ENCODE measurements at regions not wholly inside any gene's neighbourhood (a gene's known extent, or its start where the extent isn't known, plus 50 kb on each side); places are given as distances from the start of the nearest gene placed in this dataset.
"Not testable (repeated sequence)": the region's sequence is repeated elsewhere in the genome, so short reads cannot be mapped to it uniquely, and the experiment has no call there.

DNA sequence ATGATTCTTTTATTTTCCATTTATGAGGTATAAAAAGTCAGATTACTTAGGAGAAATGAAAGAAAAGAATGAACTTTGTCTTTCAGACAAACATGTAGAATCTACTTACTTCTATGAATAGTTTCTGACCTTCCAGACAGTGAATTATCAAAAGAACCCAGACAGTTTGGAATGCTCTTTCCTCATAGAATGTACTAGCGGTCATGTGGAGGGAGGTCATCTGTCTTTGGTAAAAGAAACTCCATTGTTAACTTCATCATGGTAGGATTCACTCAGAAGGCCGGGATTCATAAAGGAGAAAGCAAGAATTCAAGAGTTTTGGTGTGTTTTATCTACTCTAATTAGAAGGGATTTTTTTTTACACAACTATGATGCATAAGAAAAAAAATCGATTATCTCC lies 144.8 kb upstream of the ZNF804B start:
- no peak for DNase-seq (ENCODE audit: low read depth)

DNA sequence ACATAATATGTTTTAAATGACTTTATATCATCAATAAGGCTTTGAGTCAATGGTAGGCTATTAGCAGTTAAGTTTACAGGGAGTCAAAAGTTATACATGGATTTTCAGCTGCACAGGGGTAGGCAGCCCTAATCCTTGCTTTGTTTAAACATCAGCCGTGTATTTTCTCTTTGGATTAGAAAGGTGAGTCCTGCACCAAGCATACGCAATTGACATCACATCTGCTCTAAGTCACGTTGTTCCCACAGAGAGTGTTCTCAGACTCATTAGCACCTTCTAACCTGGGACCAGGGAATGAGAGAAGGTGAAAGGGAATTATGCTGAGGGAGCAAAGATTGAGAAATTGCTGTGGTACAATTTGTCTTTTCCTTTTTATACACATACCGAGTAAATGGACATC lies 148.6 kb upstream of the ZNF804B start:
- no peak for DNase-seq (ENCODE audit: low read depth)

DNA sequence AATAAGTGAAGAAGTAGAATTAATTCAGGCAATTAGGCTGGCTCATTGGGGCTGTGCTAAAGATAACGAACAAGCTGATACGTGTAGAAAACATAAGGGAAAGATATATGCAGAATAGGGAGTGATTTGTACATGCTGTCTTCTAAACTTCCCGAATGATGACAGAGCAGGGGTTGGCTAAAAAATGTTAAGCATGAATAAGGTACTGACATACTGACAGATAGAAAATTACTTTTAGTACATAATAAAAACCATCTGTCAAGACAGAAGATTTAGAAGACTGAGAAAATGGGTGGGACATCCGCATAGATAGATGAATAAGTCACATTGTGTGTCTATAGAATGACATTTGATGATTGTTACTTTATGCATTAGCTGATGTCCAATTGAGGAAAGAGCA lies 158.8 kb upstream of the ZNF804B start:
- no peak for DNase-seq (ENCODE audit: low read depth)

DNA sequence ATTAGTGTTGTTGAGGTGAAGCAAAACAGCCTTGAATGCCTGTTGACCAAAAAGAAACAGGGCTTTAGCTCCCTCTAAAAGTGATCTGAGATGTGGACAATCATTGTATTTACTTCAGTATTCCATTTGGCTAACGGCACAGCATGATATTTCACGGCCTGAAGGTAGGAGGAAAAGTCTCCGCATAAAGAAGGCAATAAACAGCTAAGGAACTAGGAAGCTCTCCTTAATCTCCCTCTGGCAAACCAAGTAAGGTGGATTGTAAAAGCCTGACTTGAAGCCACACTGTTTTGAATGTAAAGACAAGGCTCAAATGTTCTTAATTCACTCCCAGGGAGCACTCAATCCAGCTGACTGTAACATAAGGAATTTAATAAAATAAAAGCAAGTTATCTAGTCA lies 160.0 kb upstream of the ZNF804B start:
- DNase-seq (ENCODE audit: low read depth), result no peak

DNA sequence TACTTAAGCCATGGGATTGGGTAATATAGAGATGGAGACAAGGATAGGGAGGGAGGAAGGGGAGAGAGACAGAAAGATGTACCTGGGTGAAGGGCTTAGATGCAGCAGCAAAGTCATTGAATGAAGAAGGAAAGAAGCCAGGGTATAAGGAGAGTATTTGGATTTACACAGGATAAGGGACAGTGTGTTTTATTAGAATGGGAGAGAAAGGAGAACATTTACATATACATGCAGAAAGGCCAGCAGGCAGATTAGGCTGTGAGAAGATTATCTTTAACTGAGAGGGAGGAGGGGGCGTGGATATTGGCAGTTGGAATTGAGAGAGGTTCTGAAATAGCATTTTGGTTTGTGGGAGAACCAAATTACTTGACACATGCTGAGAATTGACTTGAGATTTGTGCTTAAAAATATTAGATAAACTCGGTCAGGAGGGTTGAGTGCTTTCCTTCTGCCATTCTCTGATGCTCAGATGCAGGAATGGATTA lies 161.5 kb upstream of the ZNF804B start:
- no peak for DNase-seq (ENCODE audit: low read depth)

DNA sequence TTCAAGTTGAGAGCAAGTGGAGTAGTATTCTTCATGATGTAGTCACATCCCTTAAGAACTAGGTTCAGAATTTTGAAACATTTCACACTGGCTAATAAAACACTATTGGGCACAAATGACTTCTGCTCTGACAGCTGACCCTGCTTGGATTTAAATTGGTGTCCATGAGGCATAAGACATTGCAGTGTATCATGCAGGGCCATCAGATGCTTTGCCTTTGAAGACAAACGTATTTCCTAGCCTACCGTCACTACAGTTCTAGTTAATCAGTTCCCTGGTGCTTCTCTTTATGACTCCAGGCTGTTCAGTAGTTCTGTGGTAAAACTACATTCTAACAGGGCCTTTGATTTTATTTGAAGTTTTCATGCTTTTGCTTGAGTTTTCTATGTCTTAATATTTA lies 168.5 kb upstream of the ZNF804B start:
- no peak for DNase-seq (ENCODE audit: low read depth)

DNA sequence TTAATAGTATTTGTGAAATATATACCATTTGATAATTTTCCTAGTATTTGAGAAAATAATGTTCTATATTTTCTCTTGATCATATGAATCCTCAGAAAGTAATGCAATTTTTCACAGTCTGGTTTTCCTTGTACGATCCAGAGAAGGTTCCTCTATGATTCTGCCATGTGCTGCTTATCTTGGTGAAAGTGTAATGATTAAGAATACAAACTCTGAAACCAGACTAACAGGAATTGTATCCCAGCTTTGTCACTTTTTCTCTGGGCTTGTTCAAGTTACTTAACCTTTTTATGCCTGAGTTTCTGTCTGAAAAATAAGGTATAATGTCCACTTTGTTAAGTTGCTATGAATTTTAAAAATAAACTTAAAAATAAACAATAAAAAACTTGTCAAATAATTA lies 169.6 kb upstream of the ZNF804B start:
- no peak for DNase-seq (ENCODE audit: low read depth)

DNA sequence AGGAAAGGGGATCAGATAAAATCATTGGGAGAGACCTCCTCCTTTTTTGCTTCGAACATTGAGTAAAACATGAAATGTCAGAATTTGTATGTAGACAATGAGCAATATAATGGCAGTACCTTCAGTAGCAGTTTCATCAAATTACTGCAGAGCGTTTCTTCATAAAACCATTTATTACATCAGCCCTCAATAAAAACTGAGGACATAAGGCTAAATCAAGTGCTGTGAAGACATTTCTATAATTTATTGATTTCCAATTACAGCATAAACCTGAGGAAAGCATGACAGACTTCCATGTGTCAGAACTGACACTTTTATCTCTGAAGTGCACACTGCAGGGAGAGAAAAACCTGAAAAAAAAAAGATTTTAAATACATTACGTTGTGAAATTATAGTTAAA lies 172.6 kb upstream of the ZNF804B start:
- DNase-seq (ENCODE audit: low read depth), result no peak

DNA sequence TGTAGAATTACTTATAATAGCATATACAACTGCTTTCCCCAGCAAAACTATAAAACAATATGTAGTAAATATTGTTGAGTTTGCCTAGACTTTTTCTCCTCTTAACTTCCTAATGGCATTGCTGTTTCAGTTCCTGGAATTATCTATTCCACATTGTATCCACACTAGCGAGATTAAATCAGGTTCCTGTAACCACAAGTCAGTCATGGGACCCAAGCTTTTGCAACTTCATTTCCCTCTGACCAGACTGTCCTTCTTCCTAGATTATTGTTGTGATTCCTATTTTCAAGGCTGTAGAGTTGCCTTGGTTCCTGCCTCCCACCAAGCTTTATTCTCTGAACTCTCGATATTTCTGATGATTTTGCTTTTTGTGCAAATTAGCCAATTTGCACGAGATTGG lies 173.3 kb upstream of the ZNF804B start:
- no peak for DNase-seq (ENCODE audit: low read depth)

DNA sequence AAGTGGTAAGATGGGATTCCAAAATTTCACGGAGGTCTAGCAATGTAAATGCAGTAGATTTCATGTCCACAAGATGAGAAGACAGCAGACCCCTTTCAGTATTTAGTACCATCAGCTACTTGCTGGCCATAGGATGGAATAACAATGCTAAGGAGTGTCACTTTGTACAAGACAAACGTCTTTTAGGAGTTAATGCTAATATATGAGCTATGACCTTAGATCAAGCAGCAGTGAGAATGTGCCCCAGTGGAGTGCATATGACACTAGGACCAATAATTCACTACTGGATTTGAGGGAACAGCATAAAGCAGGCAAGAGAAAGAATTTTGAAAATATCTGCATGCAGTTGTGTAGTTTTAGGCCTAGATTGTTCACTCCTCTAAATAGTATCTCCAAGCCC lies 182.8 kb upstream of the ZNF804B start:
- DNase-seq (ENCODE audit: low read depth), result no peak

DNA sequence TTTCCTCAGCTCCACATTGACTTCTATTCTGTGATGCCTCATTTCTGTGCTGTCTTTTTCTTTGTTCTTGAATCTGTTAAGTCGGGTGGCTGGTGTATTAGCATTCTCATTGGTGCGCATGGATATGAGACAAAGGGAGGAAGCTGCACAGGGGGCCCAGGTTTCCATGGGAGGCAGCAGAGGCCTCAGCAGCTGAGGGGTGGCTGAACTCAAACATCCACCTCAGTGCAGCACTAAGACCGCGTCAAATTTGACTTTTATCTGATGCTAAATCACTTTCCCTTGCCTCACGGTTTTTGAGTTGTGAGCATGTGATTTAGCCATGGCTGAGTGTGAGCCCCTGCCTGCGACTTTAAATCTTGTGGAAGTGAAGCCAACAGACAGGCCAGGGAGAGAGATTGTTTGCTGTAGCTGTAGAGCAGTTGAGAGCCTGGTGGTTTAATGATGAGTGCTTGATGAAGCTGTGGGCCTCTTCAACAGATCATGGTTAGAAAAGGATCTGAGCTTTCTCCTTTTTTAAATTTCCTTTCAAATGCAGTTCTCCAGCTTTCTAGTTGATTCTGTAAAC lies 193.3 kb upstream of the ZNF804B start:
- DNase-seq (ENCODE audit: low read depth), result no peak

DNA sequence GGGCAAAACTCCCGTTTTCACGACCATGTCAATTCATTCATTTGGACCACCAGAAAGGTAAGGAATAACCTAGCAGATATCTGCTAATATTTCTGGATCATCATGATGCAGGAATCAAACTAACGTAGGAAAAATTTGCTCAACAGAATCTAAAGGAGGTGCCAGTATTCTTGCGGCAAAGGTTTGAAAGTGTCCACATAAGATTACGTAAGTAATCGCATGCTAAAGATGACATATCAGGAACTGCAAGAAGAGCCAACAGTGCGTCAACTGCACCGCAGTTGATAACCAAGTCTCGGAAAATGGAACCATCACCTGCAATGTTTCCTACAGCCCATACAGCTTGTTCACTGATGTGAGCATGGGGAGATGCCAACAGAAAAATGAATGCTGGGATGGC lies 194.1 kb upstream of the ZNF804B start:
- no peak for DNase-seq (ENCODE audit: low read depth)

DNA sequence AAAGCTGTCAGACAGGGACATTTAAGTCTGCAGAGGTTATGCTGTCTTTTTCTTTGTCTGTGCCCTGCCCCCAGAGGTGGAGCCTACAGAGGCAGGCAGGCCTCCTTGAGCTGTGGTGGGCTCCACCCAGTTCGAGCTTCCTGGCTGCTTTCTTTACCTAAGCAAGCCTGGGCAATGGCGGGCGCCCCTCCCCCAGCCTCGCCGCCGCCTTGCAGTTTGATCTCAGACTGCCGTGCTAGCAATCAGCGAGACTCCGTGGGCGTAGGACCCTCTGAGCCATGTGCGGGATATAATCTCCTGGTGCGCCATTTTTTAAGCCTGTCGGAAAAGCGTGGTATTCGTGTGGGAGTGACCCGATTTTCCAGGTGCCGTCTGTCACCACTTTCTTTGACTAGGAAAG lies 203.1 kb upstream of the ZNF804B start:
- not testable (repeated sequence) for DNase-seq (ENCODE audit: low read depth)

DNA sequence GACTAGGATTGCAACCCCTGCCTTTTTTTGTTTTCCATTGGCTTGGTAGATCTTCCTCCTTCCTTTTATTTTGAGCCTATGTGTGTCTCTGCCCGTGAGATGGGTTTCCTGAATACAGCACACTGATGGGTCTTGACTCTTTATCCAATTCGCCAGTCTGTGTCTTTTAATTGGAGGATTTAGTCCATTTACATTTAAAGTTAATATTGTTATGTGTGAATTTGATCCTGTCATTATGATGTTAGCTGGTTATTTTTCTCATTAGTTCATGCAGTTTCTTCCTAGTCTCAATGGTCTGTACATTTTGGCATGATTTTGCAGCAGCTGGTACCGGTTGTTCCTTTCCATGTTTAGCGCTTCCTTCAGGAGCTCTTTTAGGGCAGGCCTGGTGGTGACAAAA lies 204.7 kb upstream of the ZNF804B start:
- not testable (repeated sequence) for DNase-seq (ENCODE audit: low read depth)

DNA sequence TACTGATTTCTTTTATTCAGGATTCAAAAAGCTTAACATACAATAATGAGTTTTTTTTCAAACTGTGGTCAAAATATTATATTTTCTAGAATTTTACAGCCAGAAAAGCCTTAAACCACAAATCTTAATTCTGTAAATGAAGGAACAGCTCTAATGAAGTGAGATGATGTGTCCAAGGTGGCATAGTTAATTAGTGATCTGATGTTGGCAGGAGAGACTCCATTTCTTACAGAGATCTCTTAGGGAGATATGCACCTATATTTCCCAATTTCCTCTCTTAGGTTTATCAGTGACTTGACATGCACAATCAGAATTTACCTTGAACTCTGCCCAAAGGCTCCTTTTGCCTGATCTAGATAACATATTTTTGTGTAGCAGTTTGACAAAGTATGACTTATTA lies 211.1 kb upstream of the ZNF804B start:
- no peak for DNase-seq (ENCODE audit: low read depth)

DNA sequence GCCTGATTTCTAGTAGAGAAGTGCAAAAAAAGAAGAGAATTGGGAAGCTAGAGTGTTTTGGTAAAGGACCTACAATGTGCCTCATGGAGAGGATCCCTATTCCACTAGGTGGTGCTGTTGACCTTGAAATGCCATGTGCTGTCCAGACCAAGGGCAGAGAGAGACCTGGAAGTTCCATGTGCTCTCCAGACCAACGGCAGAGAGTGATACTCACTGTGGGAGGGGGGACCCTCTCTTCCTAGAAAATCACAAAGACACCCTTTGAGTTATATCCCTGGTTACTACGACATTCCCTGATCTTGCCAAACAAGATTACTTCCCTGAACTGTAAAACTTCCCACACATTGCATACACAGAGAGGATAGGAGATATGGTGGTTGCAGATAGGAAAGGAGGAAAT lies 212.7 kb upstream of the ZNF804B start:
- peak; percentile 9 for DNase-seq (ENCODE audit: low read depth)

DNA sequence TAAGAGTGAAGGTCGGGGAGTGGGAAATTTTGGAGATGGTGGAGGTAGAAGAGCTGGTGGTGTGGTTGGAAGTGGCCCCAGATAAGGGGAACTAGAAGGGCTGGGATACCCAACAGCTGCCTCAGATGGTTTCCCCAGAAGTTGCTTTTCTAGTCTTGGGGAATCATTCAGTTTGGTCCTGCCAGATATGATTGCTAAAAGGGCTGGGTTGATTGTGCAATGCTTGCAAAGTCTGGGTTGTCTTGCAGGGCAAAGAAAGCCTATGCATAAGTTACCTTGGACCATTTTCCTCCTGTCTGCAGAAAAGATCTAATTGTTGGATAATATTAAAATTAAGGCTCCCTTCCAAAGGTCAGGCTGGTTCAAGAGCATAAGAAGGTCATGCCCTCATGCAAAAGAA lies 213.8 kb upstream of the ZNF804B start:
- DNase-seq (ENCODE audit: low read depth), result no peak

DNA sequence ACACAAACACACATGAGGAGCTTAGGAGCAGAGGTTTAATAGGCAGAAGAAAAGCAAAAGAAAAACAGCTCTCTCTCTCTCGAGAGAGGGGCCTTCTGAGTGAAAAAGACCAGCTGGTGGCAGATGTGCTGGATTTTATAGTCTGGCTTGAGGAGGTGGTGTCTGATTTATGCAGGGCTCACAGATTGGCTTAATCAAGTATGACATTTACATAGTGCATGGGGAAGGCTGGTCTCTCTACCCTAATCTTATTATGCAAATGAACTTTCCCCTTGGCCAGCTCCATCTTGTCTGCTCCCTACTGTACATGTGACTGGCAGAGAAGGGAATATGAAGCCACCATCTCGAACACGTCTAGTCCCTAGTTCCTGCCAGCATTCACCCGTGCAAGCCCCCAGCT lies 219.5 kb upstream of the ZNF804B start:
- DNase-seq (ENCODE audit: low read depth), result no peak

DNA sequence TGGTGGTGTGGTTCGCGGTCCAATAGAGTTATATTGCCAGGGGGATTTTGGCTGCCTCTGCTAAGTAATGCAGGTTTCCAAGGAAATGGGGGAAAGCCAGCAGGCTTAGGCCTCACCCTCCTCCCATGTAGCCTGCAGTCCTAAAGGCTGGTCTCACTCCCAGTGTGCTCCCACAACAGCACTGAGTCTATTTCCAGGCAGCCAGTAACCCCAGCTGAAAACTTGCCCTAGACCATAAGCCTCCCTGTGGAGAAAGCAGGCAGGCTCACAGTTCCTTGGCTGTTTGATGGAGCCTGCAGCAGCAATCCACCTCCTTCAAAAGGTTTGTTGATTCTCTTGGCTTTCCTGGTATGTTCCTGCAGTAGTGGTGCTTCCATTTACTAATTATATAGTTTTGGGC lies 220.0 kb upstream of the ZNF804B start:
- no peak for DNase-seq (ENCODE audit: low read depth)

DNA sequence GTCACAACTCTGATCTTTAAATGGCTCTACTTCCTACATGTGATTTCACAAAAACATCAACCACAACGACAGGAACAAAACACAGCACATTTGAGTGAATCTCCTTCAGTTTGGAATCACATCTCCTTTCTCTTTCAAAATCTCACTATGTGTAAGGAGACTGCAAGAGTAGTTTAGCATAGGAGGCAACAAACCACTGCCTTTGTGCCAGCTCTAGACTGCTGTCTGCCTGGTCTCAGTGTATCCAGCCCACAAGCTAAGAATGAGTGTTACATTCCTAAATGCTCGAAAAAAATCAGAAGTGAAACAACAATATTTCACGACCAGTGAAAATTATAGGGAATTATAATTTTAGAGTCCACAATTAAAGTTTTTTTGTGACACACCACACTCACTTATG lies 217.0 kb upstream of the STEAP4 start:
- no peak for DNase-seq (ENCODE audit: low read depth)

DNA sequence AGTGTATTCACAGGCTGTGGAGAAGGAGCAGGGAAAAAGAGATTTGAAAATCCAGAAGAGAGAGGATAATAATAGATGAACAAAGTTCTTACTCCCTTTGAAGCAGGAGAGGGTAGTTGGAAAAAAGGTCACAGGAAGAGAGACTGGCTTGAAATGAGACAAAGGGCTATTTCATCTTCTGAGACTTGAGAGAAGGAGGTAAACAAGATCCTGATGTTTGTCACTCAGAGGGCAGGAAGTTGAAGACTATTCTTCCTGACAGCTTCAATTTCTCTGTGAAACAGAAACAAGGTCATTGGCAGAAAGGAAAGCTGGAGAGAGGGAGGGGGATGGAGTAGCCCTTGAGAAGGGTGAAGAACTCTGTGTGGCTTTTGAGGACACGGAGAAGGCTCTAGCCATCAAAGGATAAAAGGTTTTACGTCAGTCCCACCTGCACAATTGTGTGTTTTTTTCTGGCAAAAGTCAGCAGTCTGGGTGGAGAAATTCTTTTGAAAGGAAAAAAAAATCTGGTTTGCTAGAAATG lies 216.1 kb upstream of the STEAP4 start:
- no peak for DNase-seq (ENCODE audit: low read depth)

DNA sequence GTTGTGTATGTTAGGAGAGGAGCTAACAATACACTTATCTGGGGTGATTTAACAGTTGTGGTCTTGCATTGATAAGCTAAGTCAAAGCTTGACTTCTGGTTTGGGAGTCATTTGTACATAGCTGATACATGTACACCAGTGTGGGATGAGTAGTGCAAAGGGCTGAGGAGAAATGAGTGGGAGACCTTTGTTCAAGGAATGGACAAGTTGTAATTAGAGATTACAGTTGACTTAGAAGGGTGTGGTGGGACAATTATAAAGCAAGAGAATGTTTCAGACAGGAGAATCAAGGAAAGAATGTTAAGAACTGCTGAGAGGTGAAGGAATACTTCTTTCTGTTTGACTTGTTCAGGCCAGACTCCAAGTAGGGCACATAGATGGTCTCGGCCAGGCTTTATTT lies 209.7 kb upstream of the STEAP4 start:
- DNase-seq (ENCODE audit: low read depth), result no peak

DNA sequence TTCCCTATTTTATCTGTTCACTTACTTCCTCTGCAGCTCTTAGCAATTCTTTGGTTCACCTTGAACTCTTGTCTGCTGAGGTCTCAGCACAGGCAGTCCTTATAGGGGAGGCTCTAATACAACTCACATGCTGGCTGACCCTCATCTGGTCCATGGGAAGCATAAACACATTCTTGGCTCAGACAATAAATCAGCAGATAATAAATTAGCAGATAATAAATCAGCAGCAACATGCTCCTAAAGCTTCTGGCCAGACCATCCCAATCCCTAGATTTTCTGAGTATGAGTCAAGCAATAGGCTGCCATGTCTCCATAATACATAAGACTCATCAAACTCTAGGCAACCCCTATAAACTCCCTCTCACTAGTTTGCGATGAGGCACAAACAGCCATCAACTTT lies 208.6 kb upstream of the STEAP4 start:
- DNase-seq (ENCODE audit: low read depth), result no peak

DNA sequence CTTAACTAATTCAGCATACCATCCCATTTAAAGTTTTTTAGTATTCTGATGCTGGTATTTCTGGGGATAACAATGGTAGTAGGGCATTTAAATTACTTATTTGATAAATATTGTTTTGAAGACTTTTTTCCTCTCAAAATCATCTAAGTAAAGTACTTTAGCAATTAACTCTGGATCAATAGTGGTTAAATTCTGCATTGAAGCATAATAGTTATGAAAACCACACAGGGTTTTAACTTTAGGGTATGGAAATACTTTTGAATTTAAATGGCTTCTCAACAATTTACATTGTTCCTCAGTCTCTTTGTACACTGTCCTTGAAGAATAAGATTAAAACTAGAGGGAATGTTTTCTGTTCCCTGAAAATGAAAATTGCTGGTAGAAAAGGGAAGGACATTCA lies 202.6 kb upstream of the STEAP4 start:
- DNase-seq (ENCODE audit: low read depth), result no peak

DNA sequence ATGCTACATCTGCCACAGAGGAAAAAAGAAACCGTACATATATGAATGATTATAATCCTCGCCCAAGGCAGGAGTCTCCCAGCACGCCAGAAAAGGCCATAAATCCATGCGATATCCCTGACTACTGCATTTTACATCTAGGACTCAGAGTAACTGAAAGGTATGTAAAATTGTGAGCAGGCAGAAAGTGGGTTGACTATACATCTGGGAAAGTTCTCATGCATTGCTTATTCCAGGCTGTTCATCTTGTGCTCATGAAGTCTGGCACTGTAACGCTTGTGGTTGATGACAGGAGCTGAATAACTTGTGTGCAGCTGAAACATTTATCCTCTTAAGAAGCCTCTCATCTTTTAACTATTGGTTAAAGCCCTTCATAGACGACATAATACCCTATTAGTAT lies 193.4 kb upstream of the STEAP4 start:
- DNase-seq (ENCODE audit: low read depth), result no peak

All from iris pigment epithelial cell (primary cell).